ENCODE measurements at regions not wholly inside any gene's neighbourhood (a gene's known extent, or its start where the extent isn't known, plus 50 kb on each side); places are given as distances from the start of the nearest gene placed in this dataset.
"Not testable (repeated sequence)": the region's sequence is repeated elsewhere in the genome, so short reads cannot be mapped to it uniquely, and the experiment has no call there.

- DNase-seq: not testable (repeated sequence)
These were observed 313.2 kb downstream of the UBE2NL start for GRCh38 chrX:144197057-144197456.

GRCh38 chrX:144202726-144203125, 318.9 kb downstream of the UBE2NL start:
- not testable (repeated sequence) for DNase-seq

GRCh38 chrX:144208360-144209024, 324.6 kb downstream of the UBE2NL start:
- DNase-seq: not testable (repeated sequence)

- no peak for DNase-seq
These were observed 330.8 kb downstream of the UBE2NL start for GRCh38 chrX:144214651-144215050.

- DNase-seq: no peak
These were observed 335.2 kb downstream of the UBE2NL start for GRCh38 chrX:144219035-144219434.

GRCh38 chrX:144231116-144231785, 347.4 kb downstream of the UBE2NL start:
- DNase-seq: not testable (repeated sequence)

GRCh38 chrX:144253356-144253755, 369.5 kb downstream of the UBE2NL start:
- no peak for DNase-seq

- DNase-seq: no peak
These were observed 375.2 kb downstream of the UBE2NL start for GRCh38 chrX:144259054-144259453.

- no peak for DNase-seq
These were observed 381.8 kb downstream of the UBE2NL start for GRCh38 chrX:144265641-144266040.

GRCh38 chrX:144275367-144275766, 391.5 kb downstream of the UBE2NL start:
- DNase-seq: no peak

GRCh38 chrX:144275843-144276242, 392.0 kb downstream of the UBE2NL start:
- no peak for DNase-seq

GRCh38 chrX:144293229-144293628, 409.4 kb downstream of the UBE2NL start:
- DNase-seq: no peak

- DNase-seq: no peak
These were observed 412.1 kb downstream of the UBE2NL start for GRCh38 chrX:144295921-144296320.

GRCh38 chrX:144297221-144297620, 413.4 kb downstream of the UBE2NL start:
- no peak for DNase-seq

GRCh38 chrX:144327495-144327894, 443.6 kb downstream of the UBE2NL start:
- no peak for DNase-seq

GRCh38 chrX:144333429-144333828, 449.6 kb downstream of the UBE2NL start:
- DNase-seq: no peak

GRCh38 chrX:144334577-144334976, 450.7 kb downstream of the UBE2NL start:
- DNase-seq: no peak

GRCh38 chrX:144335402-144335801, 451.5 kb downstream of the UBE2NL start:
- DNase-seq: no peak

- DNase-seq: no peak
These were observed 495.3 kb downstream of the UBE2NL start for GRCh38 chrX:144379156-144379555.

- DNase-seq: no peak
These were observed 504.9 kb downstream of the UBE2NL start for GRCh38 chrX:144388738-144389137.

Measured in inflammatory macrophage (primary cell).